ENCODE measurements at regions not wholly inside any gene's neighbourhood (a gene's known extent, or its start where the extent isn't known, plus 50 kb on each side); places are given as distances from the start of the nearest gene placed in this dataset.

- H3K18ac ChIP-seq (ENCODE audit: low read length) = no peak overlapping the region
- H3K14ac ChIP-seq (ENCODE audit: low read length) = no peak overlapping the region
- H2BK5ac ChIP-seq (ENCODE audit: low read length) = no peak overlapping the region
- DNase-seq (ENCODE audit: low spot score) = no peak
- H3K4me3 ChIP-seq (ENCODE audit: low read length in 2 of 2) = no peak overlapping the region
- peaks cover 4 to 19% of the 10 kb centered on the region in 2 donors for H3K4me1 ChIP-seq (ENCODE audit: control insufficient read depth in 2 of 2, insufficient read depth in 1 of 2, low read depth in 1 of 2, low read length in 2 of 2)
- H3K4ac ChIP-seq (ENCODE audit: low read length) = no peak overlapping the region
- no peaks in the 10 kb centered on the region for H3K79me1 ChIP-seq (ENCODE audit: low read depth, low read length)
- H2BK120ac ChIP-seq (ENCODE audit: low read depth, low read length) = no peak overlapping the region
- WGBS, 2 donors (ENCODE audit: extremely low coverage in 2 of 2, insufficient read length in 2 of 2, insufficient replicate concordance in 1 of 2) = no CpG with 5 or more reads among the region's 11 CpGs
- no peak overlapping the region for H3K27ac ChIP-seq (replicated peaks; ENCODE audit: low read length)
- no peak overlapping the region for H2AK5ac ChIP-seq (ENCODE audit: low read depth, low read length)
- peaks cover 0 to 17% of the 10 kb centered on the region in 2 donors for H3K9me3 ChIP-seq (replicated peaks in 1 of 2; ENCODE audit: control insufficient read depth in 2 of 2, insufficient read depth in 1 of 2, low read depth in 1 of 2, low read length in 2 of 2)
- H3K9ac ChIP-seq (ENCODE audit: low read depth, low read length, poor library complexity) = no peak overlapping the region
- H3K27me3 ChIP-seq (ENCODE audit: control insufficient read depth in 3 of 3, insufficient read depth in 3 of 3, low read depth in 1 of 3, low read length in 3 of 3) = no peaks in the 10 kb centered on the region
- no peak overlapping the region for H4K91ac ChIP-seq (ENCODE audit: low read depth, low read length, poor library complexity)
- H4K8ac ChIP-seq (ENCODE audit: low read depth, low read length) = no peak overlapping the region
- no peak overlapping the region for H2BK12ac ChIP-seq (ENCODE audit: low read length)
- H3K23ac ChIP-seq (ENCODE audit: low read depth, low read length, poor library complexity) = no peak overlapping the region
- peak overlapping the region; percentile 46 for H2AFZ ChIP-seq (ENCODE audit: low read length)
- no peak overlapping the region for H3K4me2 ChIP-seq (ENCODE audit: insufficient read depth, low read length, poor library complexity, severe bottlenecking)
- H3K36me3 ChIP-seq (replicated peaks in 1 of 2; ENCODE audit: control insufficient read depth in 2 of 2, insufficient read depth in 2 of 2, low read length in 2 of 2) = no peaks in the 10 kb centered on the region
- no peak overlapping the region for H2BK15ac ChIP-seq (ENCODE audit: low read length)
Observed at GRCh38 chr5:61816585-61817450, 484.8 kb downstream of the ZSWIM6 start.

DNA sequence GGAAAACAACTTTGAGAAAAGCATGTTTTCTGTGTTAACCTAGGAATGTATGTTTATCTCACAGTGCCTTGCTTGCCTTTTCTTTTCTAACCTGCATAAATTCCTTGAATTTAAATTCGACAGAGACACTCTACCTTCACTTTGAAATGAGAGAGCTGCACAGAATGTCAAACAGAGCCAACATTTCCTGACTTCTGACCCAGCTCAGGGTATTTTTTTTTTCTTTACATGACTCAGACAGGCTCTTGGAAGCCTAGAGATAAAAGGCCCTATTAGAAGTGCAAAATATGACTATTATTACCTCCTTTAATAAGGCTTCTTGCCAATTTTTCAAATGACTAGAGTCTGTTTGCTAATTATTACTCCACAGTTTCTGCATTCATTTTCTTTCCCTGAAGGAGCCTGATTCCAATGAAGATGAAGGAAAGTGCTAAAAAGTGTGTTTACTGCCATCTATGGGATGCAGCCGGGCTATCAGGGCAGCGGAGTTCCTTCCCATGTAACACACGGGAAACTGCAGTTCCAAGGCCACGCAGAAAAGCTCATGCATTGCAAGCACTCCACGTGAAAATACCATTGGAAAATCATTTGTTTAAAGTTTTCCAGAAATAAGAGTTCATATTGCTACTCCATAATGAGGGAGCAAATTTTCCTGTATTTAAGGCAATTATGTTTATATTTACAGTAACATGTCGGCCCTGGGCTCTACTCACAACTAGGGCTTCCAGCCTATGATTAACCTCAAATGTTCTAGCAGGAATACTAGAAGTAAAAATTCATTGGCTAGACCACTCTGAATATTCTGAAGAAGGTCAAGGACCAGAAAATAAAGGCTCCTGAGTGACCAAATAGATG, 485.6 kb downstream of the ZSWIM6 start:
- H3K27me3 ChIP-seq (ENCODE audit: control insufficient read depth in 3 of 3, insufficient read depth in 3 of 3, low read depth in 1 of 3, low read length in 3 of 3) = no peaks in the 10 kb centered on the region
- H3K4me2 ChIP-seq (ENCODE audit: insufficient read depth, low read length, poor library complexity, severe bottlenecking) = no peak overlapping the region
- H3K4me3 ChIP-seq (ENCODE audit: low read length in 2 of 2) = no peak overlapping the region
- no peak overlapping the region for H3K14ac ChIP-seq (ENCODE audit: low read length)
- peaks cover 0 to 16% of the 10 kb centered on the region in 2 donors for H3K9me3 ChIP-seq (replicated peaks in 1 of 2; ENCODE audit: control insufficient read depth in 2 of 2, insufficient read depth in 1 of 2, low read depth in 1 of 2, low read length in 2 of 2)
- no peak overlapping the region for H3K18ac ChIP-seq (ENCODE audit: low read length)
- H2BK12ac ChIP-seq (ENCODE audit: low read length) = no peak overlapping the region
- H3K27ac ChIP-seq (replicated peaks; ENCODE audit: low read length) = no peak overlapping the region
- H3K4ac ChIP-seq (ENCODE audit: low read length) = no peak overlapping the region
- peaks cover 4 to 19% of the 10 kb centered on the region in 2 donors for H3K4me1 ChIP-seq (ENCODE audit: control insufficient read depth in 2 of 2, insufficient read depth in 1 of 2, low read depth in 1 of 2, low read length in 2 of 2)
- no peak overlapping the region for H2BK5ac ChIP-seq (ENCODE audit: low read length)
- H3K9ac ChIP-seq (ENCODE audit: low read depth, low read length, poor library complexity) = no peak overlapping the region
- no peak overlapping the region for H4K8ac ChIP-seq (ENCODE audit: low read depth, low read length)
- H3K79me1 ChIP-seq (ENCODE audit: low read depth, low read length) = no peaks in the 10 kb centered on the region
- no peak overlapping the region for H4K91ac ChIP-seq (ENCODE audit: low read depth, low read length, poor library complexity)
- no peak overlapping the region for H2BK120ac ChIP-seq (ENCODE audit: low read depth, low read length)
- no peak overlapping the region for H2AK5ac ChIP-seq (ENCODE audit: low read depth, low read length)
- no peak overlapping the region for H3K23ac ChIP-seq (ENCODE audit: low read depth, low read length, poor library complexity)
- H2BK15ac ChIP-seq (ENCODE audit: low read length) = no peak overlapping the region
- DNase-seq (ENCODE audit: low spot score) = peak; percentile 24
- peak overlapping the region; percentile 46 for H2AFZ ChIP-seq (ENCODE audit: low read length)
- no CpG with 5 or more reads among the region's 7 CpGs for WGBS, 2 donors (ENCODE audit: extremely low coverage in 2 of 2, insufficient read length in 2 of 2, insufficient replicate concordance in 1 of 2)
- H3K36me3 ChIP-seq (replicated peaks in 1 of 2; ENCODE audit: control insufficient read depth in 2 of 2, insufficient read depth in 2 of 2, low read length in 2 of 2) = no peaks in the 10 kb centered on the region

DNA sequence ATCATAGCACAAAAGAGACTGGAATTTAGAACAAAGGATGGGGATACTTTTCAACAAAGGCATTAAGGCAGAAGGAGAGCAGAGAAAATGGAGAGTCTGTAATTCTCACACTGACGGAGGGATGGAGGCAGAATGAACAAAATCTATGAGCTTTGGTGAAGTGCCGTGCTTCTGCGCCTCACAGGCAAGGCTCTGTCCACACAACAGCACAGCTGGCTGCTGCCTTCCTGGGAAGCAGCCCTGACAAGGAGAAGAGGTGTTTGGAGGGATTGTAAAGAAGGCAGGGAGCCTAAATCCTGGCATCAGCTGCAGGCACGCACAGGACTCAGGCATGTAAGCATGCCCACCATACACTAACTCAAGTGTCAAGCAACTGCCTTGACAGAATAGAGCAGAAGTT, 485.2 kb upstream of the KIF2A start:
- no peak overlapping the region for H3K18ac ChIP-seq (ENCODE audit: low read length)
- WGBS, 2 donors (ENCODE audit: extremely low coverage in 2 of 2, insufficient read length in 2 of 2, insufficient replicate concordance in 1 of 2) = no CpG with 5 or more reads among the region's 4 CpGs
- no peak overlapping the region for H4K91ac ChIP-seq (ENCODE audit: low read depth, low read length, poor library complexity)
- H2AFZ ChIP-seq (ENCODE audit: low read length) = peak overlapping the region; percentile 48
- no peak for DNase-seq (ENCODE audit: low spot score)
- H2BK120ac ChIP-seq (ENCODE audit: low read depth, low read length) = no peak overlapping the region
- H4K8ac ChIP-seq (ENCODE audit: low read depth, low read length) = no peak overlapping the region
- H2BK15ac ChIP-seq (ENCODE audit: low read length) = no peak overlapping the region
- no peak overlapping the region for H3K14ac ChIP-seq (ENCODE audit: low read length)
- no peak overlapping the region for H3K27ac ChIP-seq (replicated peaks; ENCODE audit: low read length)
- peaks cover 13 to 14% of the 10 kb centered on the region in 2 donors for H3K4me1 ChIP-seq (ENCODE audit: control insufficient read depth in 2 of 2, insufficient read depth in 1 of 2, low read depth in 1 of 2, low read length in 2 of 2)
- no peaks in the 10 kb centered on the region for H3K36me3 ChIP-seq (replicated peaks in 1 of 2; ENCODE audit: control insufficient read depth in 2 of 2, insufficient read depth in 2 of 2, low read length in 2 of 2)
- no peaks in the 10 kb centered on the region for H3K27me3 ChIP-seq (ENCODE audit: control insufficient read depth in 3 of 3, insufficient read depth in 3 of 3, low read depth in 1 of 3, low read length in 3 of 3)
- no peak overlapping the region for H3K4me3 ChIP-seq (ENCODE audit: low read length in 2 of 2)
- H2BK12ac ChIP-seq (ENCODE audit: low read length) = no peak overlapping the region
- H3K9me3 ChIP-seq (replicated peaks in 1 of 2; ENCODE audit: control insufficient read depth in 2 of 2, insufficient read depth in 1 of 2, low read depth in 1 of 2, low read length in 2 of 2) = peaks cover 0 to 8% of the 10 kb centered on the region in 2 donors
- no peaks in the 10 kb centered on the region for H3K79me1 ChIP-seq (ENCODE audit: low read depth, low read length)
- no peak overlapping the region for H2BK5ac ChIP-seq (ENCODE audit: low read length)
- no peak overlapping the region for H2AK5ac ChIP-seq (ENCODE audit: low read depth, low read length)
- no peak overlapping the region for H3K9ac ChIP-seq (ENCODE audit: low read depth, low read length, poor library complexity)
- no peak overlapping the region for H3K4ac ChIP-seq (ENCODE audit: low read length)
- H3K4me2 ChIP-seq (ENCODE audit: insufficient read depth, low read length, poor library complexity, severe bottlenecking) = no peak overlapping the region
- H3K23ac ChIP-seq (ENCODE audit: low read depth, low read length, poor library complexity) = no peak overlapping the region

DNA sequence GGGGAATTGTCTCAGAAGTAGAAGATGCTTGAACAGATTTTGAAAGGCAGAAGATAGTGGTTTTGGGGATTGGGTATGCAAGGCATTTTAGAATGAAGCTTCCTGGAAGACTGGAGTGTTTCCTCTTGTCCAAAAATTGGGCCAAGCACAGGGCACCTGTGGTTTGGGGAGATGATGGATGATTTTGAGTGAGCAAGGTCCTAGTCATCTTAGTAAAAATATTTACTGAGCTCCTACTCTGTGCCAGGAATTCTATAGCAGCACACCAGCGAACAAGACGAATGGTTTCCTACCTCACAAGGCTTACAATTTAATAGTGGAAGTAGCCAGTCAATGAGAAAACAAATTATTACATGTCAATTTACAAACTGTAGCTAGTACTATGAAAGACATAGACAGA, 484.4 kb upstream of the KIF2A start:
- H2BK15ac ChIP-seq (ENCODE audit: low read length) = no peak overlapping the region
- no peak overlapping the region for H3K4me3 ChIP-seq (ENCODE audit: low read length in 2 of 2)
- H3K14ac ChIP-seq (ENCODE audit: low read length) = no peak overlapping the region
- no peak overlapping the region for H3K4me2 ChIP-seq (ENCODE audit: insufficient read depth, low read length, poor library complexity, severe bottlenecking)
- H4K91ac ChIP-seq (ENCODE audit: low read depth, low read length, poor library complexity) = no peak overlapping the region
- WGBS, 2 donors (ENCODE audit: extremely low coverage in 2 of 2, insufficient read length in 2 of 2, insufficient replicate concordance in 1 of 2) = no CpG with 5 or more reads among the region's 2 CpGs
- no peak overlapping the region for H3K4ac ChIP-seq (ENCODE audit: low read length)
- no peak overlapping the region for H3K9ac ChIP-seq (ENCODE audit: low read depth, low read length, poor library complexity)
- no peak overlapping the region for H3K23ac ChIP-seq (ENCODE audit: low read depth, low read length, poor library complexity)
- no peaks in the 10 kb centered on the region for H3K27me3 ChIP-seq (ENCODE audit: control insufficient read depth in 3 of 3, insufficient read depth in 3 of 3, low read depth in 1 of 3, low read length in 3 of 3)
- no peaks in the 10 kb centered on the region for H3K36me3 ChIP-seq (replicated peaks in 1 of 2; ENCODE audit: control insufficient read depth in 2 of 2, insufficient read depth in 2 of 2, low read length in 2 of 2)
- no peak overlapping the region for H3K18ac ChIP-seq (ENCODE audit: low read length)
- no peak overlapping the region for H2AK5ac ChIP-seq (ENCODE audit: low read depth, low read length)
- H2AFZ ChIP-seq (ENCODE audit: low read length) = no peak overlapping the region
- DNase-seq (ENCODE audit: low spot score) = no peak
- no peaks in the 10 kb centered on the region for H3K79me1 ChIP-seq (ENCODE audit: low read depth, low read length)
- no peak overlapping the region for H2BK5ac ChIP-seq (ENCODE audit: low read length)
- H2BK120ac ChIP-seq (ENCODE audit: low read depth, low read length) = no peak overlapping the region
- no peak overlapping the region for H4K8ac ChIP-seq (ENCODE audit: low read depth, low read length)
- H3K27ac ChIP-seq (replicated peaks; ENCODE audit: low read length) = no peak overlapping the region
- H3K9me3 ChIP-seq (replicated peaks in 1 of 2; ENCODE audit: control insufficient read depth in 2 of 2, insufficient read depth in 1 of 2, low read depth in 1 of 2, low read length in 2 of 2) = peaks cover 0 to 8% of the 10 kb centered on the region in 2 donors
- H3K4me1 ChIP-seq (ENCODE audit: control insufficient read depth in 2 of 2, insufficient read depth in 1 of 2, low read depth in 1 of 2, low read length in 2 of 2) = peaks cover 12 to 13% of the 10 kb centered on the region in 2 donors
- H2BK12ac ChIP-seq (ENCODE audit: low read length) = no peak overlapping the region
